Thoracic aorta (tissue), 2 donors: ENCODE measurements at regions not wholly inside any gene's neighbourhood (a gene's known extent, or its start where the extent isn't known, plus 50 kb on each side); places are given as distances from the start of the nearest gene placed in this dataset.
"Not testable (repeated sequence)": the region's sequence is repeated elsewhere in the genome, so short reads cannot be mapped to it uniquely, and the experiment has no call there.

Source experiments
- ATAC-seq: fragments of 150-250 bp; one replicate; pipeline ENCODE4 v1.8.0; 2017; ENCODE audit warnings: low read depth; ENCODE audit not compliant: insufficient number of reproducible peaks, low FRiP score
- DNase-seq: peaks from one replicate; pipeline ENCODE4 v3.0.0-alpha.2; 2020; ENCODE audit warnings: low spot score
- H3K27ac ChIP-seq, 2 donors: fragments of 200-600 bp; sonication (generic); 1 replicate in 1 of 2; 2 replicates in 1 of 2; pipeline ENCODE4 v1.5.1; 2016; ENCODE audit warnings: mild to moderate bottlenecking in 2 of 2, moderate library complexity in 2 of 2
- H3K27me3 ChIP-seq: fragments of 200-600 bp; sonication (generic); replicated peaks from 2 replicates; pipeline ENCODE4 v1.6.0; 2016; ENCODE audit warnings: mild to moderate bottlenecking; ENCODE audit not compliant: insufficient read depth
- H3K36me3 ChIP-seq: fragments of 200-600 bp; sonication (generic); one replicate; pipeline ENCODE4 v1.5.1; 2016
- H3K4me1 ChIP-seq, 2 donors: fragments of 200-600 bp; sonication (generic); 1 replicate in 1 of 2; 2 replicates in 1 of 2; pipeline versions ENCODE4 v1.5.1 to v1.6.0; 2016; ENCODE audit warnings: low read depth in 2 of 2, mild to moderate bottlenecking in 1 of 2; ENCODE audit not compliant: control insufficient read depth in 1 of 2
- H3K4me3 ChIP-seq: fragments of 200-600 bp; sonication (generic); 2 replicates; pipeline ENCODE4 v1.5.1; 2016; ENCODE audit warnings: mild to moderate bottlenecking
- H3K9me3 ChIP-seq: fragments of 200-600 bp; sonication (generic); 2 replicates; pipeline ENCODE4 v1.5.1; 2016
- TF ChIP-seq, protein P1 (sequence below): fragments of 200-600 bp; sonication (generic); IDR thresholded peaks from one replicate; pipeline ENCODE4 v1.5.1; 2019; ENCODE audit warnings: antibody characterized with exemption

DNA sequence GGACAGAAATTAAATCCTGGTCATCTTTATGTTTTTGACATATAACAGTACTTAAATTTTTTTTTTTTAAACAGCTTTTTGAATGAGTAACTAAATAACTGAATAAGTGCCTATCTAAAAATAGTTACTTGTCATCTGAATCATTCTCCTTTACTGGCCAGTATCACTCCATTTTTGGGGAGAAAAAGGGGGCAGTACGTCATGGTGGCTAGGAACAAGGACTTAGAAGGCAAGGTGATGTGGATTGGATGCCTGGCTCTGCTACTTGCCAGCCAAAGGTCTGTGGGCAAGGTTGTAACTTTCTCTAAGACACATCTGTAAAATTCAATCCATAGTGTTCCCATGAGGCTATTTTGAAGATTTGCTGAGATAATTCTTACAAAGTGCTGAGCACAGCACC is 220.4 kb upstream of the DEPDC1 start:
- Histone ChIP-seq H3K27me3 (no peaks in the 10 kb centered on the region), H3K4me3 (no peak overlapping the region), H3K36me3 (no peaks in the 10 kb centered on the region), H3K4me1 (peaks cover 9 to 10% of the 10 kb centered on the region in 2 donors), H3K9me3 (no peaks in the 10 kb centered on the region), H3K27ac (peak overlapping the region in 1 of 2 donors; percentile 62)
- TF ChIP-seq, protein P1, sequence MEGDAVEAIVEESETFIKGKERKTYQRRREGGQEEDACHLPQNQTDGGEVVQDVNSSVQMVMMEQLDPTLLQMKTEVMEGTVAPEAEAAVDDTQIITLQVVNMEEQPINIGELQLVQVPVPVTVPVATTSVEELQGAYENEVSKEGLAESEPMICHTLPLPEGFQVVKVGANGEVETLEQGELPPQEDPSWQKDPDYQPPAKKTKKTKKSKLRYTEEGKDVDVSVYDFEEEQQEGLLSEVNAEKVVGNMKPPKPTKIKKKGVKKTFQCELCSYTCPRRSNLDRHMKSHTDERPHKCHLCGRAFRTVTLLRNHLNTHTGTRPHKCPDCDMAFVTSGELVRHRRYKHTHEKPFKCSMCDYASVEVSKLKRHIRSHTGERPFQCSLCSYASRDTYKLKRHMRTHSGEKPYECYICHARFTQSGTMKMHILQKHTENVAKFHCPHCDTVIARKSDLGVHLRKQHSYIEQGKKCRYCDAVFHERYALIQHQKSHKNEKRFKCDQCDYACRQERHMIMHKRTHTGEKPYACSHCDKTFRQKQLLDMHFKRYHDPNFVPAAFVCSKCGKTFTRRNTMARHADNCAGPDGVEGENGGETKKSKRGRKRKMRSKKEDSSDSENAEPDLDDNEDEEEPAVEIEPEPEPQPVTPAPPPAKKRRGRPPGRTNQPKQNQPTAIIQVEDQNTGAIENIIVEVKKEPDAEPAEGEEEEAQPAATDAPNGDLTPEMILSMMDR, result no peak
- ATAC-seq (no peak), DNase-seq (no peak)

DNA sequence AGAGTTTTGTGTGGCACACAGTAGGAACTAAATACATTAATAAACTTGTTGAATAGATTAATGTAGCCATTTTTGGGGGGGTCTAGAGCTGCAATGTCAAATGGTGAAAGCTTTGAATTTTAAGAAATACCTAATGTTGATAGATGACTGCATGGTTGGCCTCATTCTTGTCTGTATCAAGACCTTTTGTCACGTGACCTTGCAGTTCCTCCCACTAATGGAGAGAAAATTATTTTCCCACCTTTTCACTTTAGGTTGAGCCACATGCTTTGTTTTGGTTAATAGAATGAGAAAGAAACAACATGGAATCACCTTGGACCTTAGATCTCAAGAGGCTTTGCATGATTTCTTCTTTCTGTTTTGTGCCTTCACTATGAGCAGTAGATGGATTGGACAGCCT is 223.6 kb upstream of the DEPDC1 start:
- TF ChIP-seq, protein P1, result no peak

DNA sequence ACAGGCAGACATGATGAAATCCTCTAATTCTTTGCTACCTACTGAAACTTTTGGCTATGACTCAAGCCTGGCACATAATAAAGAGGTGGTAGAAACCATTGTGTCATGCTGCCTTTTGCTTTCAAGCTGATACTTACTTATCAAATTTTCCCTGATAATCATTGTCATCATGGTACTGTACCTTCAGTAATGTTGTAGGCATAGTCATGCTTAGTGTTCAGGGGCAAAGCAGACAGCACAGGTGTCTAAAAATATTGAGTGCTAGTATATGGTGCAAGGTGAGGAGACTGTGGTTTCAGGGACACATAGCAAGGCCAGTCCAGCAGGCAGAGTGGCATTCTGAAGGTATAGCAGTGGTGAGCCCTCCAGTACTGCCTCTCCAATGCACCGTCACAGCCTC is 226.9 kb upstream of the DEPDC1 start:
- ATAC-seq (no peak), DNase-seq (no peak)
- H3K27ac ChIP-seq, result no peak overlapping the region
- H3K27me3 ChIP-seq, result no peaks in the 10 kb centered on the region
- peaks cover 4 to 5% of the 10 kb centered on the region in 2 donors for H3K4me1 ChIP-seq
- no peaks in the 10 kb centered on the region for H3K9me3 ChIP-seq
- TF ChIP-seq, protein P1, result no peak
- H3K4me3 ChIP-seq, result no peak overlapping the region
- no peaks in the 10 kb centered on the region for H3K36me3 ChIP-seq

More for the DNA sequence above, 223.6 kb upstream of the DEPDC1 start:
- ATAC-seq, result no peak
- DNase-seq, result no peak
- Histone ChIP-seq H3K27ac (no peak overlapping the region), H3K4me3 (no peak overlapping the region), H3K27me3 (no peaks in the 10 kb centered on the region), H3K4me1 (peaks cover 12% of the 10 kb centered on the region in 2 donors), H3K36me3 (no peaks in the 10 kb centered on the region), H3K9me3 (no peaks in the 10 kb centered on the region)

DNA sequence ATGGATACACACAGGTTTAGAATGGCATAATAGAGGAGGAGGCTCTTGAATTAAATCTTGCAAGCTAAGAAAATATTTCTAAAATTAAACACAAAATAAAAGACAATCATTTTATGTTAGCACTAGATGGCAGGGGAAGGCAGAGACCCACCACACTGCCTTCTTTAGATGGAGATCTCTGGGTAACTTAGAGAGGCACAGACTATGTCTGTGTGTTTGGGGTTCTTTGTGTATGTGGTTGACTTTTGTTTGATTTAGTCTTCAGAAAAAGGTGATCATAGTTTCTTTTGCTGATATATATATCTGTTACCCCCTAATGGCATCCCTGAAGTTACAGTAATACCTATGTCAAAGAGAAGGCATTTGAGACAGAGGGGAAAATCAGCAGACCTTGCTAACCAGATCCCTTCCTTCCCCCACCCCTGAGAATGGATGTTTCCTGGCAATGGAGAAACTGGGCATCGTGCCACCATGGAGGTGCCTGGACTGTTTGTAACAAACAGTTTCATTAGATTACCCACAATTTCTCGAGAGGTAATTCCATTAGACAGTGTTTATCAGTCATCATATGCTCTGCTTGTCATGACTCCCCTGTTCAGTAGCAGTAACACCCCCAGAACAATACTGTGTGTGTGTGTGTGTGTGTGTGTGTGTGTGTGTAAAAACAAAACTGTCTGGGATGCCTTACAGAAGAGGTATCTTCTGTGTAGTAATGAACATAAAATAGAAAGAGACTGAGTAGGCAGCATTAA is 228.3 kb upstream of the DEPDC1 start:
- Histone ChIP-seq H3K9me3 (no peaks in the 10 kb centered on the region), H3K27ac (no peak overlapping the region), H3K27me3 (no peaks in the 10 kb centered on the region), H3K4me3 (no peak overlapping the region), H3K4me1 (peaks cover 4 to 5% of the 10 kb centered on the region in 2 donors), H3K36me3 (no peaks in the 10 kb centered on the region)
- TF ChIP-seq, protein P1, result no peak
- DNase-seq (no peak), ATAC-seq (no peak)

DNA sequence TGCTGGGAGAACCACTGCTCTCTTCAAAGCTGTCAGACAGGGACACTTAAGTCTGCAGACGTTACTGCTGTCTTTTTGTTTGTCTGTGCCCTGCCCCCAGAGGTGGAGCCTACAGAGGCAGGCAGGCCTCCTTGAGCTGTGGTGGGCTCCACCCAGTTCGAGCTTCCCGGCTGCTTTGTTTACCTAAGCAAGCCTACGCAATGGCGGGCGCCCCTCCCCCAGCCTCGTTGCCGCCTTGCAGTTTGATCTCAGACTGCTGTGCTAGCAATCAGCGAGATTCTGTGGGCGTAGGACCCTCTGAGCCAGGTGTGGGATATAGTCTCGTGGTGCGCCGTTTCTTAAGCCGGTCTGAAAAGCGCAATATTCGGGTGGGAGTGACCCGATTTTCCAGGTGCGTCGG is 242.6 kb upstream of the DEPDC1 start:
- H3K27me3 ChIP-seq, H3K27ac ChIP-seq, DNase-seq, H3K4me3 ChIP-seq, H3K9me3 ChIP-seq, H3K4me1 ChIP-seq, H3K36me3 ChIP-seq, ATAC-seq: not testable (repeated sequence)

DNA sequence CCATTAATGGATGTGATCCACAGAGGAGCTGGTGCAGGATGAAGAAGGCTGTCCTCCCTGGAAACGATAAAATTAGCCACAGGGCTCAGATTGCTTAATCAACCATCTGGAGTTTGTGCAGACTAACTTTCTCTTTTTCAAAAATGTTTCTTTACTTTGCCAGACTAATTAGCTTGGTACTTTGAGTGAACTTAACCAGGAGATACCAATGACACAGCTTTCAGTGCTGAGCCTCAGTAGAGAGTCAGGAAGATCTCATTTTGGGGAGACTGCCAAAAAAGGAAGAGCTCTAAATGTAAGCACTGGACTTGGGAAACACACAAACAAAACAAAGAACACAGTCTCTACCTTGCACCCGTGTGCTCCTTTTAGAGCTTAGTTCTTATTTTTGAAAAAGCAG is 248.1 kb upstream of the DEPDC1 start:
- no peak overlapping the region for H3K27ac ChIP-seq
- ATAC-seq (no peak), DNase-seq (no peak)
- H3K36me3 ChIP-seq, result no peaks in the 10 kb centered on the region
- peaks cover 0 to 2% of the 10 kb centered on the region in 2 donors for H3K4me1 ChIP-seq
- TF ChIP-seq, protein P1, result no peak
- no peak overlapping the region for H3K4me3 ChIP-seq
- no peaks in the 10 kb centered on the region for H3K9me3 ChIP-seq
- H3K27me3 ChIP-seq, result no peaks in the 10 kb centered on the region
